HL-60/S4 (cell line): ENCODE measurements at regions not wholly inside any gene's neighbourhood (a gene's known extent, or its start where the extent isn't known, plus 50 kb on each side); places are given as distances from the start of the nearest gene placed in this dataset.

ENCODE experiments used
- in situ Hi-C: fragments of 300-500 bp; cut with MboI; formaldehyde crosslinking; loops from 2 replicates; pipeline ENCODE4 v1.14.3; 2022; ENCODE audit warnings: low sequenced_read_pairs

DNA sequence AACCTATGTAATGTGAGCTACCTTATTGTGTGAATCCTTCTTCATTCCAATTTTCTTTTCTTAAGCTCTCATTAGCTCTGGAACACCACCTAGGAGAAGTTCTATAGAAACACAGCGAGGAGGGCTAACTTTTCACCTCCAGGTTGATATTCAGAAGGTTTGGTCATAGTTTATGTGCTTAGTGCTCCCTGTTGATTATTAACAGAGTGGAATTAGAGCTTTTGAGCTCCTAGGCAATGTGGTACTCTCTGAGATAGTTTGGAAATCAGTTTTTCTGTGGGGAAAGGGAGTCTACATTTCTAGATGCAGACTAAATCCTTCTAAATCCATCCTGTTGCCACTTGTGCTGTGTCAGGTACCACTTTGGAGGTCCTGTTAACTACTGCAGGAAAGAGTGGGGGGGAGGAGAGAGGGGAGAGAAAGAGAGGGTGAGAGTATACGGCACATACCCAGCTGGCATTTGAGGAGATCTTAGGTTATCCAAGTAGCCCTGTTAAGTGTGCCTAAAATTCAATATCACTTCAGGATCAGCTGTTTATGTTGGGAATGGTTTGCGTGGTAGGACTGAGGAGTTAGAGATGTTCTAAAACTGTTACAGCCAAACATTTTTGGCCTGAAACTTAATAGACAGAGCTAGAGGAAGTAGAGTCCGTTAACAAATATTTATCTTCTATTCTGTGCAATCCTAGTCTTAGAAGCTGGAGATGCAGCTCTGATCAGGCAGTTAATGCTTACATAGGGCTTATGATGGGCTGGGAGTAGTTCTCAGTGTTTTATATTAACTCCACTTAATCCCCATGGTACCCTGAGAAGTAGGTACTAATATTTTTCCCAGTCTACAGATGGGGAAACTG, 117.5 kb upstream of the PROK2 start:
- in situ Hi-C loops: no loop called here

DNA sequence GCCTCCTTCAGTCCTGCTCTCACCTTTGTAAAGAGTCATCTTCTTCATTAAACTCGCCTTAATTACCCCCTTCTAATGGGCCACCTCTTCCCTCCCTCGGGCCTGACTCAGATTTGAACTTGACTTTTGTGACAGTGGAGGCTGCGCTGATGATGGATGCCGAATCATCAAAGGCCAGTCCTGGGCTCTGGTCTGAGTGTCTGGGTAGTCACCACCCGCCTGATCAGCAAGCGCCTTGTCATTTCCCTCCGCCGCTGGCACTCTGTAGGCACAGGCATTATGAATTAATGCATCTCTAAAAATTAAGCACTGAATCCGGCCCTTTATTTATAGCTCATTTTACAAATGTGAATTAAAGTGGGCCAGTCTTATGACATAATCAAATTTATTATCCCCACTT, 116.7 kb upstream of the PROK2 start:
- in situ Hi-C loops: no loop called here

DNA sequence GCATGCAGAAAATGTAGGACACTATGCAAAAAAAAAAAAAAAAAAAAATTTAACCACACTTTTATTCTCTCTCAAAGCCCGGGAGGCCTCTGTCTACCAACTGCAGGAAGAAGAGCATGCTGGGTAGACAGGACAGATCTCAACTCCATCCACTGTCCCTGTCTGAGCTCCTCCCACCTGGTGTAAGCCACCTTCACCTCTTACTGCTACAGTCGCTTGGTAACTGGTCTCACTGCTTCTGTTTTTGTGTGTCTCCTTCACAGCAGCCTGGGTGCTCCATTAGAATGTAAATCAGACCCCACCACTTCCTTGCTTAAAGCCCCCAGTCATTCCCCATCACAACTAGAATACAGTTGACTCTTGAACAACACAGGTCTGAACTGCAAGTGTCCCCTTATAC, 115.1 kb upstream of the PROK2 start:
- in situ Hi-C loops: no loop called here

DNA sequence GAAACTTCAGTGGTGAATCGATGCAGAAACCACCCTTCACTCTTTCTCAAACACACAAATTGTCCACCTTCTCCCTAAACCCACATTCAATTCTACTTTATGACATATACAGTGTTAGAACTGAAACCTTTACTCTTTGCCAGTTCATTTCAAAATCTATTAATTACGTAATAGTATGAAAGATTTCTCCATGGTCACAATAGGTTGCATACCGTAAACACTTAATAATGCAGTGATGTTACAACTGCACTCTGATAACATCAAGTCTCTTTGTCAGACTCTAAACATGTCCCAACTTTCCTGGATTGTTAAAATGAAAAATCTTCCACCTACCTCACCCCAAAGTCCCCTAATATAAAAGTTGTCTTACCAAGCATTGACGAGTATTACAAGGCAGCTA, 111.8 kb upstream of the PROK2 start:
- in situ Hi-C loops: no loop called here

DNA sequence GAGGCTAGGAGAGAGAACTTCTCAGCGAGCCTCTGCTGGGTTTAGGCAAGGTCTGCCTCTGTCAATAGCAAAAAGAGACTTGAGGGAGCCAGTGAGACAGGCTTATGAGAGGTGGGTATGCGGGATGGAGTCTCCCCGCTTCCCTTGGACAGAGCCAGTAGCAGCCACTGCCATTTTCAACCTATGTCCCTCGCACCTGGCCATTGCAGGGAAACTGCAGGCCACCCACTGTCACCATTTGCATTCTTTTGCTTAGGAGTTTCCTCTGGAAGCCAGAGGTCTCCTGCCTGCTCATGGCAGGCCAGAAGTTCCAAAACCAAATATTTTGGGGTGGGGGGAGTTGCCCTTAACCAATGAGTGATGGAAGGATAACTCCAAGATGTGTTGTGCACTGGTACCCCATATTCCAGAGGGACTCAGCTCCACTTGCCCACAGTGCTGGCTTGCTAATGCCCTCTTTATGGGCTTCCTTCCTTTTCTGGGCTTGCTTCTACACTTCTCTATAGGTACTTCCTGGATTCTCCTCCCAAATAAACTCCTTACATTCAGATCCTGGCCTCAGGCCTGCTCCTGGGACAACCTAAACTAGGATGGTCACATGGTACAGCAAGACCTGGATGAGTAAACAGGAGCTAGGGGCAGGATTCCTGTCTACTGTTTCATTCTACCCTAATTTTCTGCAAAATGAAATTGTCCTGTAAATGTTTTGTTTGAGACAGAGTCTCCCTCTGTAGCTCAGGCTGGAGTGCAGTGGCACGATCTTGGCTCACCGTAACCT, 108.9 kb upstream of the PROK2 start:
- in situ Hi-C loops: no loop called here

DNA sequence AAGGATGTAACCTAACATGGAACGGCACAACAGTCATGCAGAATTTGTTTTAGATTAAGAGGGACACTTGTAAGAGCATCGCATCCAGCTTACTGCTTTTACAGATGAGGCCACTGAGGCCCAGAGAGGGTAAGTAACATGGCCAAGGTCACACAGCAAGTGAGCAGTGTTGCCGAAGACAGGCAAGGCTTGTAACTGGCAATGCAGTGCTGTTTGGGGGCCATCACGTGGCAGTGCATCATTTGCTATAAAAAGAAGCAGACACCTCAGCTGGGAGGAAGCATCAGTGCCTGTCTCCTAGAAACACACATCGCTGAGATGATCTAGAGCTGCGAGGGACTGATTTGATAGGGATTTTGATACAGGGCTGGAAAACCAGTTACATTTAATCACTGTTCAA, 108.2 kb upstream of the PROK2 start:
- in situ Hi-C loops: no loop called here

DNA sequence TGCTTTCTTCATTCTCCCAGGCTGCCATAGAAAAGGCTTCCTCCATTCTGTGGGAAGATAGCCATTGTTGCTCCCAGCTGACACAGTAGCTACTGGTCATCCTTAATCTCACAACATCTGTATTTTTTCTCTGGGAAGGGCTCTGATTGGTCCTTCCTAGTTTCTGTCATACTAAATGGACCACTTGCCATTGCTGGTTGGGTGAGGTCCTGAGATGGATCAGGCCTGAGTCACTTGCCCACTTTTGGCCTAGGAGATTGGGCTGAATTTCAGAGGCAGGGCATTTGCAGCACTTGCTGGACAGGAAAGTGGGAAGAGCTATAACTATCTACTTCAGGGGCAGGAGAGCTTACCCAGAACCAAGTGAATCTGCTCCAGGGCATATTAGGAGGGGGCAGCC, 106.5 kb upstream of the PROK2 start:
- in situ Hi-C loops: no loop called here

DNA sequence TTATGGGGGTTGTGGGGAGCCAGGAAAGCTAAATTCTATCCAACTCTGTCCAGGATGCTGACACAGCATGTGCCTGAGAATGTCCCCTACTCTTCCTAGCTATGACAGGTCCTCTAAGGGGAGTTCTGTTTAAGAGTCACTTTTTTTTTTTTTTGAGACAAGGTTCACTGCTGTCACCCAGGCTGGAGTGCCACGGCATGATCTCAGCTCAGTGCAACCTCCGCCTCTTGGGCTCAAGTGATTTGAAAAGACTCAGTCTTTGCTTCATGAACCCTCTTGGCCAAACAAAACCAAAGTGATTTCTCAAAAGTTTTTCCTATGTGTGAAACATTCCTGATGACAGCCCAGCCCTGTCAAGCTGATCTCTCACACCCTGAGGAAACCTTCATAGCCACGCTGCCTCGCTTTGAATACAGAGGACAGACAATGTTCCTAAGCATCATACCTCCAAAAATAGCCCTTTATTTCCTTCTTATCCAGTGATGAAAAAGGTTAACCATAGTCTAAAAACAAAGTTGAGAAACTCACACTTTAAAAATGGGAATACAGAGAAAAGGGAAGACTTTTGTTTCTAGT, 105.5 kb upstream of the PROK2 start:
- in situ Hi-C loops: no loop called here

DNA sequence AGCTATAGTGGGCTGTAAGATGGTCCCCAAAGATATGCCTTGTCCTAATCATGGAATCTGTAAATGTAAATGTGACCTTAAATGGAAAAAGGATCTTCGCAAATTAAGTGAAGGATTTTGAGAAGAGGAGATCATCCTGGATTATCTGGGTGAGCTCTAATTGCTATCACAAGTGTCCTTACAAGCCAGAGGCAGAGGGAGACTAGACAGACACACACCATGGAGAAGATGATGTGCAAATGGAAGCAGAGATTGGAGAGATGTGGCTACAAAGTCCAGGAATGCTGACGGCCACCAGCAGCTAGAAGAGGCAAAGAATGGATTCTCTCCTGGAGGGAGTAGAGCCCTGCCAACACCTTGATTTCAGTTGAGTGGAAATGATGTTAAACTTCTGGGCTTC, 102.3 kb upstream of the PROK2 start:
- in situ Hi-C loops: no loop called here

DNA sequence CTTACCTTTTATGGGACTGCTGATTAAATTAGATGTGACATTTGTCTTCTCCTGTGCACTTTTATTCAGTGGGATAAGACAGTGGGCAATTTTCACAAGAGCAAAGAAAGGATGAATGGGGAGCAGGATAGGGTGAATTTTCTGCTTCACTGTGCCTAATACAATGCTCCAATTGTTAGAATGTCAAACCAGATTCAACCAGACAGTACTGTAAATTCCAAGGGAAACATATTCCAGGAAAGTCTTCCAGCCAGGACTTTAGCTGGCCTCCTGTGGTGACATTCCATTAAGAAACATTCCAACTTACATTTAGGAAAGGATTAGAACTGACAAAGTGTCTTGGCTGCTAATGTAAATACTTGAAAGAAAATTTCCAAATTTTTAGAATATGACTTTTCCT, 100.1 kb upstream of the PROK2 start:
- in situ Hi-C loops: no loop called here

DNA sequence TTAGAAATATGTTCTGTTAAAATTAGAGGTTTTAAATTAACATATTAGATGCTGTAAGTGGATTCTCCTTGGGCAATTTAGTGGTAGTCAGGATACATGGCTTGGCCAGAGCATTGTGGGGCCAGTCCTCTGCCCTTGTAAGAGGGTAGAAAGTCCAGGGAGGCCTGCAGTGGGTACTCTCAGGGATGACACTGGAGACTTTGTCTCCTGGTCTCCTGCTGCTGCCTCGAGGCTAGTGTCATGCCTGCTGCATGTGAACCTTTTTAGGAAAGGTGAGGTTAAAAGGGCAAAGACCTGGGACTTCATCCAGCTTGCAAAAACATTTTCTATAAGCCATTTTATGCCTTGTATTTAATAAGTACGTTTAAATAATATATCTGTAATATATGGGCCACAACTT, 96.8 kb upstream of the PROK2 start:
- in situ Hi-C loops: no loop called here

DNA sequence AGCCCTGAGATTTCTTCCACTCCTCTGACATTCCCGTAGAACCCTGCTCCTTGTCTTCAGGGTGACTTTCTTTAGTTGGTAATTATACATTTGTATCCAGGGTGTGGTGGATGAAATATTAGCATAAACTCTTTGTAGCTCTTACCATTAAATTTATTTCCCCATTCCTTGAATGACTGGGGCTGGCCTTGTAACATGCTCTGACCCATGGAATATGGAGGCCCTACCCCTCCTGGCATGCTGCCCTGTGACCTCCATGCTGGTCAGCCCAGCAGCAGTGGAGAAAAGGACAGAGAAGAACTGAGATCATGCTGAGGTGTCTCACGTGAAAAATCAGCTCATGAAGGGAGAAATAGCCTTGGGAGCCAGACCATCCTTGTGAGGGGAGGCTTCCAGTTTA, 96.1 kb upstream of the PROK2 start:
- in situ Hi-C loops: no loop called here

DNA sequence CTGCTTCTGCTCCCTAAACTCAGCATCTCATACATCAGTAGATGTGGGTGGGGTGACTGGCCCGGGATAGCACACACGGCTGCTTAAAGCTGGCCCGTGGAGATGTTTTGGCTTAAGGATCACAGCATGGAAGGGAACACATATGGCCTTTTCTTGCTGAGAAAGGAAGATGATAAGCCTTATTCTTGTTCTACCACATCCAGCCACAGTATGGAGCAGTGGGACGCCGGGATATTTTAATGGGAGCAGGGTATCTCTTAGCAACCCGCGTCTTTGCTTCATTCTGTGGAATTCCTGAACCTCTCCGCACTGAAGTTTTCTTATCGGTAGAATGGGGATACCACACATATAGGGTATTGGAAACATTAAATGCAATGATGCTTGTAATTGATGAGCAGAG, 94.1 kb upstream of the PROK2 start:
- in situ Hi-C loops: no loop called here

DNA sequence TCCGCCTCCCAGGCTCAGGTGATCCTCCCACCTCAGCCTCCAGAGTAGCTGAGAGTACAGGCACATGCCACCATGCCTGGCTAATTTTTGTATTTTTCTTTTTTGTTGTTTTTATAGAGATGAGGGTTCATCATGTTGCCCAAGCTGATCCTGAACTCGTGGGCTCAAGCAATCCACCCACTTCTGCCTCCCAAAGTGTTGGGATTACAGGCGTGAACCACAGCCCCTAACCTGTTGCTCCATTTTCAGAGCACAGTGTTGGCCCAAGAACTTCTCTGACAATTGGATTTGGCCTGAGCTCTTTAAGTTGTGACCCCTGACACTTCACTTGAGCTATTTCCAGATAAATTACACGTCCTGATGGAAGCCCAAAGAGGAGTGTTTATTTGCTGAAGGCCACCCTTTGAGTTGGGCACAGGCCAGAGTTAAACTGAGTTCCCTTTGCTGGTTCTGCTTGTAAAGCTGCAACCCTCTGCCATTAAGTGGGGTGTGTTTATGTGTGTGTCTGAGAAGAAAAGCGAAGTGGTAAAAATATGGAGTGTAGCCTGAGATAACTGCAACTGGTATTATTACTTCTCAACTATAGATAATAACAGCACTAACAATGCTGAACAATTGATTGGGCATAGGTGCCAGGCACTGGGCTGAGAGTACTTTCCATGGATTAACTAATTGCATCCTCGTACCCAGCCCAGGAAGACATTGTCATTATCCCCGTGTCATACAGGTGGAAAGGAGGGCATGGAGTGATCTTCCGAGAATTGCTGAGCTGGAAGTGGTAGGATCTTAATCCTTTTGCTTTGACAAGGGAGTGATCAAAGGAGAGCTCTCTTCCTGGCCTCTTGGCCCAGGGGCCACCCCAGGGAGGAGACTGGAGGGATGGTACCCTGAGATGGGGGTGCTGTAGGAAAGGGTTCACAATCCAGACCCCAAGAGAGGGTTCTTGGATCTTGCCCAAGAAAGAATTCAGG, 91.5 kb upstream of the PROK2 start:
- in situ Hi-C loops: no loop called here

DNA sequence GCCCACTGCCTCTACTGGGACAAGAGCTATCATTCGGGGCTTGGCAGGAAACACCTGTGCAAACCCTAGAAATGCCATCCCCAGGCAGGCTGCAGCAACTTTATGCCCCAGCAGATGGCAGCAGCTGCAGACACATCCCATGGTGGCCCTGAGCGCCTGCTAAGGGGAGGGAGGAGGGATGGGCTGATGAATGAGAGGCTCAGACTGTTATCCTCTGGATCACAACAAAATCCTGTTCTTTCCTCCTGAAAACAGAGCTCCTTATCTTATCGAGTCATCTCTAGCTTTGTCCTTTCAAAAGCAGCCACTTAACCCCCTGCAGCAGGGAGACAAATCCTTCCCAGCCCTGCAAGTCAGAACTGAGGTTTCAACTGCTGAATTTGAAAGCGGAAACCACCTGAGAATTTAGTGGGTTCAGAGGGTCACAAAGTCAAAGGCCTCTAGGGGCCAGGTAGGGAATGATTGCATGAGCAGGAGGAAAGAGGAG, 90.6 kb upstream of the PROK2 start:
- in situ Hi-C loops: no loop called here

DNA sequence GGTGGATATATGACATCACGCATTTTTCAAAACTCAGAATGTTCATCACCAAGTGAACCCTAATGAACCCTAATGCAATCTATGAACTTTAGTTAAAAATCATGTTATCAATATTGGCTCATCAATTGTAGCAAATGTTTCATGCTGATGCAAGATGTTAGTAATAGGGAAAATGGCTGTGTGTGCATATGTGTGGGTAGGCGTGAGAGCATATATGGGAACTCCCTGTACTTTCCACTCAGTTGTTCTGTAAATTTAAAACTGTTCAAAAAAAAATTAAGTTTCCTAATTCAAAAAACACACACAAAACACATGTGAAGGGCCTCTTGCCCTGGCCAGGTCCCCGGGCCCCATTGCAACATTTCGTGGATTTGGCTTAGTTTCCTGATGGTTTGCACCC, 89.7 kb upstream of the PROK2 start:
- in situ Hi-C loops: no loop called here

DNA sequence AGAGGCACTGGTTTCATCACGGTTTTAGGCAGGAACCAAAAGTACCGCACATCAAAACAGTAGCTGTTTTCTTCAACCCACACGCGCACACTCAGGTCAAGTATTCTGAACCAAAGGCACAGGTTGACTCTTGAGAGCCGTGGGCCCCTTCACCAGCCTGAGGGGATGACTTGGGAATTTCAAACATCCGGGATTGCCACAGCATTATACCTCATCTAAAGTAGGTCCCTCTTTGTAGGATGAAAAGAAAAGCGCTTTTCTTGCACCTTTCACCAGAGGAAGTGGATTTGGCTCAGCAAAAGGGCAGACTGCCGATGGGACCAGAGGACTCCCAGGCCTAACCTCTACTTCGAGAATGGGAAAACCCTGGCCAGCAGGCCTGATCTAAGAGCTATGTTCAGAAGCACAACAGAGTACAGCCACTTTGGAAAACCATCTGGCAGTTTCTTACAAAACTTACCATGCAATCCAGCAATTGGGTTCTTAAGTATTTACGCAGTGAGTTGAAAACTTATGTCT, 88.2 kb upstream of the PROK2 start:
- in situ Hi-C loops: no loop called here

DNA sequence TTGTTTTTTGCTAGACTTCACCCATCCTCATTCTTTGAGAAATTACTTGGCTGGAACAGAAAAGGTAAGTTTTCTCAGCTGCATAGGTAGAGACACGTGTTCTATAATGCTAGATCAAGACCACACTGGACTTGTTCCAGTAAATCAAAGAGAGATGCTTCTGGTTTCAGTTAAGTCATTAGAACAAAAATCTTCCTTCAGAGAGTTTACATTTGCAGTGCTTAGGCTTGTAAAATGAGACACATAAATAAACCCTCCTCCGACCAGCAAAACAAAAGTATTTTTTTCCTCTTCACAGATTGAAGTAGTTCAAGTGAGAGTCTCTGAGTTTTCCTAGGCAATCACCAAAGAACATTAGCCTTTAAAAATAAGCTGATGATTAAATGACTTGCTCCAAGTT, 87.3 kb upstream of the PROK2 start:
- in situ Hi-C loops: no loop called here

DNA sequence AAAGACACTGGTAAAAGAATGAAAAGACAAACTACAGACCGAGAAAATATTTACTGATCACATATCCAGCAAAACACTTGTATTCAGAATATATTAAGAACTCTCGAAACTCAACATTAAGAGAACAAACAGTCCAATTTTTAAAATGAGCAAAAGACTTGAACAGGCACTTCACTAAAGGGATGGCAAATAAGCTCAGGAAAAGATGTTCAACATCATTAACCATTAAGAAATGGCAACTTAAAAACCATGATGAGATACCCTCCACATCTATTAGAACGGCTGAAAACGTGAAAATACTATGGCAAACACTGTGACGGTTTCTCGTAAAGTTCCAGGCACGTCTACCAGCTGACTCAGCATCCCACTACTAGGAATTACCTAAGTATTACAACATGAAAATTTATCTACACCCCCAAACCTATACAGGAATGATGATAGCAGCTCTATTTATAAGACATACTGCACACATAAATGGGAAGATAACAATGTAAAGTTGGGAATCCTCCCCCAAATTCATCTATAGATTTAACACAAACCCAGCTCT, 86.1 kb upstream of the PROK2 start:
- in situ Hi-C loops: no loop called here

DNA sequence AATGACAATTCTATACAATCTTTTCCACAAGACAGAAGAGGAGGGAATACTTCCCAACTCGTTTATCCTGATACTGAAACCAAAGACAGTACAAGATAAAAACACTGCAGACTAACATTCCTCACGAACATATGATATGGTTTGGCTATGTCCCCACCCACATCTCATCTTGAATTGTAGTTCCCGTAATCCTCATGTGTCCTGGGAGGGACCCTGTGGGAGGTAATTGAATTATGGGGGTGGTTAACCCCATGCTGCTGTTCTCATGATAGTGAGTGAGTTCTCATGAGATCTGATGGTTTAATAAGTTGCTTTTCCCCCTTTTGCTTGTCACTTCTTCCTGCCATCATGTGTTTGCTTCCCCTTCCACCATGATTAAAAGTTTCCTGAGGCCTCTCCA, 83.9 kb upstream of the PROK2 start:
- in situ Hi-C loops: no loop called here
